Osteocyte (in vitro differentiated cells): ENCODE measurements at regions not wholly inside any gene's neighbourhood (a gene's known extent, or its start where the extent isn't known, plus 50 kb on each side); places are given as distances from the start of the nearest gene placed in this dataset.

ENCODE experiments used
- DNase-seq: peaks from one replicate; pipeline ENCODE4 v3.0.0; 2021; ENCODE audit warnings: mixed read lengths; ENCODE audit not compliant: unreplicated experiment; ENCODE audit errors: extremely low spot score
- H3K27ac Mint-ChIP-seq: one replicate; pipeline ENCODE4 v1.8.0; 2021; ENCODE audit warnings: mild to moderate bottlenecking, mixed read lengths; ENCODE audit not compliant: unreplicated experiment
- H3K27me3 Mint-ChIP-seq: one replicate; pipeline ENCODE4 v1.8.0; 2021; ENCODE audit warnings: mixed read lengths; ENCODE audit not compliant: unreplicated experiment
- H3K36me3 Mint-ChIP-seq: one replicate; pipeline ENCODE4 v1.8.0; 2021; ENCODE audit warnings: mixed read lengths; ENCODE audit not compliant: unreplicated experiment
- H3K4me1 Mint-ChIP-seq: one replicate; pipeline ENCODE4 v1.8.0; 2021; ENCODE audit warnings: mixed read lengths; ENCODE audit not compliant: unreplicated experiment
- H3K4me3 Mint-ChIP-seq: one replicate; pipeline ENCODE4 v1.8.0; 2021; ENCODE audit warnings: mild to moderate bottlenecking, moderate library complexity, mixed read lengths; ENCODE audit not compliant: unreplicated experiment
- H3K9me3 Mint-ChIP-seq: one replicate; pipeline ENCODE4 v1.8.0; 2021; ENCODE audit warnings: mixed read lengths; ENCODE audit not compliant: unreplicated experiment
- TF ChIP-seq, protein P1 (sequence below): fragments of 200-600 bp; sonication (generic); IDR thresholded peaks from 2 replicates; pipeline ENCODE4 v1.5.0; 2021; ENCODE audit warnings: antibody characterized with exemption, mild to moderate bottlenecking, moderate library complexity

DNA sequence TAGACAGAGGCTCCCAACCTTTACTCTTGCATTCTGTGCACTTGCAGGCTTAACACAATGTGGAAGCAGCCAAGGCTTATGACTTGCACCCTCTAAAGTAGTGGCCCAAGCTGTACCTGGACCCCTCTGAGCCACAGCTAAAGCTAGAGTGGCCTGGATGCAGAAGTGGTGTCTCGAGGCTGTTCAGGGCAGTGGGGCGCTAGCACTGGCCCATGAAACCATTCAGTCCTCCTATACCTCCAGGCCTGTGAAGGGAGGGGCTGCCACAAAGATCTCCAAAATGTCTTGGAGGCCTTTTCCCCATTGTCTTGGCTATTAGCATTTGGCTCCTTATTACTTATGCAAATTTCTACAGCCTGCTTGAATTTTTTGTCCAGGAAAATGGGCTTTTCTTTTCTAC is 207.7 kb downstream of the OSR1 start:
- Mint-ChIP-seq H3K9me3 (peaks cover 15% of the 10 kb centered on the region), H3K4me1 (no peaks in the 10 kb centered on the region), H3K4me3 (no peak overlapping the region), H3K27ac (no peak overlapping the region), H3K36me3 (peaks cover 4% of the 10 kb centered on the region), H3K27me3 (peaks cover 2% of the 10 kb centered on the region)
- TF ChIP-seq, protein P1, sequence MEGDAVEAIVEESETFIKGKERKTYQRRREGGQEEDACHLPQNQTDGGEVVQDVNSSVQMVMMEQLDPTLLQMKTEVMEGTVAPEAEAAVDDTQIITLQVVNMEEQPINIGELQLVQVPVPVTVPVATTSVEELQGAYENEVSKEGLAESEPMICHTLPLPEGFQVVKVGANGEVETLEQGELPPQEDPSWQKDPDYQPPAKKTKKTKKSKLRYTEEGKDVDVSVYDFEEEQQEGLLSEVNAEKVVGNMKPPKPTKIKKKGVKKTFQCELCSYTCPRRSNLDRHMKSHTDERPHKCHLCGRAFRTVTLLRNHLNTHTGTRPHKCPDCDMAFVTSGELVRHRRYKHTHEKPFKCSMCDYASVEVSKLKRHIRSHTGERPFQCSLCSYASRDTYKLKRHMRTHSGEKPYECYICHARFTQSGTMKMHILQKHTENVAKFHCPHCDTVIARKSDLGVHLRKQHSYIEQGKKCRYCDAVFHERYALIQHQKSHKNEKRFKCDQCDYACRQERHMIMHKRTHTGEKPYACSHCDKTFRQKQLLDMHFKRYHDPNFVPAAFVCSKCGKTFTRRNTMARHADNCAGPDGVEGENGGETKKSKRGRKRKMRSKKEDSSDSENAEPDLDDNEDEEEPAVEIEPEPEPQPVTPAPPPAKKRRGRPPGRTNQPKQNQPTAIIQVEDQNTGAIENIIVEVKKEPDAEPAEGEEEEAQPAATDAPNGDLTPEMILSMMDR: no peak
- DNase-seq: no peak

DNA sequence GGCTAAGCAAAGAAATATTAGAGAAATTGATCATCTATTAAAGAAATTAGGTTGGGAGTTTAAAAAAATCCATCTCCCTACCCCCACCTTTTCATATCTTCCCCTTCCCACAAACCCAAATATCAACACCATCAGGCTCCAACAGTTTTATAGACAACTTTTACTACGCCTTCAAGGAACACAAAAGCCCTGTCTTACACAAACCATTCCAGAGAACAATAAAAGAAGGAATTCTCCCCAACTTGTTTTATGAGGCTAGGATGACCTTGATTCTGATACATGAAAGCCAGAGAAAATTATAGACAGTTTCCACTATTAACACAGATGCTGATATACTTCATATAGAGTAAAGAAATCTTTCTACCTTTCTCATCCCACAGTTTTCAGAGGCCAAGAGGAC is 211.6 kb downstream of the OSR1 start:
- Mint-ChIP-seq H3K4me1 (peaks cover 12% of the 10 kb centered on the region), H3K27ac (no peak overlapping the region), H3K4me3 (no peak overlapping the region), H3K27me3 (peaks cover 13% of the 10 kb centered on the region), H3K9me3 (peaks cover 14% of the 10 kb centered on the region), H3K36me3 (peaks cover 4% of the 10 kb centered on the region)
- no peak for DNase-seq
- TF ChIP-seq, protein P1: no peak

DNA sequence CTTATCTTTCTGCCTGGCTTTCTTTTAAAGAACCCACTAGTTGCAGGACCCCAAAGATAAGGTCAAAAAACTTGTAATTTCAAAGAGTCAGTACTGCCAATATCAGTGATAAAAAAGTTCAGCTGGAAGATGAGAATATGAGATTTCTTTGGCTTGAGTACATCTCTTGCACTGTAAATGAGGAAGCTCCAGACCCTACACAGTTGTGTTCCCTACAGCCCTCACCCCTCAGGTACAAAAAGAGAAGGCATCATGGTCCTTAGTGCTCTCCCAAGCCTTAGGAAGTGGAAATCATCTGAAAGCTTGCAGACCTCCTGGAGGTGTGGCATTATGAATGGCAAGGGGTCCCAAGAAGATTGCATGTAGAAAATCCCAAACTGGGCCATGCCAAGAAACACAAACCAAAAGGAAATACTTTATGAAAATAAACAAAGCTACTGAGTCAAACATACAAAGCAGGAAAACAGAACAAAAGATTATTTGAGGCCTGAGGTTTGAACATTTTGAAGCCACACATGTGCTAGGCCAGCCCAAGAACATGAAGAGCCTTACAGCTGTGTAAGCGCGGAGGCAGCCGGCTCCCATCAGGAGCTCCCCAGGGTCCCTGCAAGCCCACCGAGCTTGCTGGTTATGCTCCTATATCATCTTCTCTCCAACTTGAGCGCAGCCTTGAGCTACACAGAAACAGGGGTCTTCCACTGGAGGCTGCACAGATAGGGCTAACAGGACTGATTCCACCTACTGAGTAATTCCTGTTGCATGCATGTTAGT is 217.0 kb downstream of the OSR1 start:
- Mint-ChIP-seq H3K4me3 (no peak overlapping the region), H3K4me1 (peaks cover 46% of the 10 kb centered on the region), H3K9me3 (no peaks in the 10 kb centered on the region), H3K27ac (peak overlapping the region; percentile 76), H3K36me3 (peaks cover 2% of the 10 kb centered on the region), H3K27me3 (peaks cover 13% of the 10 kb centered on the region)
- DNase-seq: no peak
- TF ChIP-seq, protein P1: no peak

DNA sequence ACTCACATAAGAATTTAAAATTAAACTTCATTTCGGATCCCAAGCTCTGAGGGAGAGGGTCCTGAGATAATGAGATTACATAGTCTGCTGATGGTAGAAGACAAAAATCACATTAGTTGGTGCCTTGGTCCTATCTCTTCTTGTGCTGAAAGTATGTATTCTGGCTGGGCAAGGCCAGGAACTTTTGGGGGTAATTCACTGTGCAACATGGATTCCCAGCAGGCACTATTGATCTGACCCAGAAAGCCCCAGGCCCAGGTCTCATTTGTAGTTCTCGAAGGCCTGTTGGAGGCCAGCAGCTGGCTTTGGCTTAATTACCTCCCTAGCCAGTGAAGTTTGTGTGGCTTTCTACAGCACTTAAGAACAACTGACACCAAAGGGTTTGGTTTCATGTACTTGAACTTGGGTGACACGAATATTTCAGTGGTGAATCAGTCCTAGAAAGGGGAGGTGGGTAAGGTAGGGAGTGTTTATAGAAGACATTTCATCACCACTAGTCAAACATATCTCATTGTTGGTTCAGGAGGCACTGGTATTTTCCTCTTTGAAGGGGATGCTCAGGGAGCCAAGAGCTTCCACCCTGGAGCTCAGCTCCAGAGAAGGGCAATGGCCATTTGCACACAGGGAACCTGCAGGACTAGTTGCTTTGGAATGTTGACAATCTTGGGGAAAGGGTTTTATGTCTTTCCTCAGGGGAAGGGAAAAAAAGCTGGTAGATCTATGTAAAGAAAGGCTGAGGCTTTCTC is 217.8 kb downstream of the OSR1 start:
- Mint-ChIP-seq H3K27me3 (peaks cover 14% of the 10 kb centered on the region), H3K9me3 (no peaks in the 10 kb centered on the region), H3K4me3 (peak overlapping the region; percentile 1), H3K4me1 (peaks cover 46% of the 10 kb centered on the region), H3K36me3 (peaks cover 2% of the 10 kb centered on the region), H3K27ac (peak overlapping the region; percentile 76)
- TF ChIP-seq, protein P1: no peak
- no peak for DNase-seq

DNA sequence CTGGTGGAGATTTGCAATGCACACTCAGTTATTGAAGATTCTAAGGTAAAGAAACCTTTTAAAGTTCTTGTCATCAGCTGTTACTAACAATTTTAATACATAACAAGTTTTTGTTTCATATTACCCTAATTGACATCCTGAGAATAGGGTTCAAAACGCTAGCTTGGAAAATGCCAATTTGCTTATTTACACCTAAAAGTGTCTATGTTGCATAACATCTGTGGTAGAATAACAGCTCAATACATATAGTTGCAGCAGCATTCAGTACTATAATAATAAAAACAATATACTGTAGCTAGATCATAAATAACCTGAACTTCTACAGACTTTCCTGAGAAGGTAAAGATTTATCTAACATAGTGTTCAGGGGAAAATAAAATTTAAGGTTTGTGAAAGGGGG is 219.0 kb downstream of the OSR1 start:
- peaks cover 4% of the 10 kb centered on the region for H3K9me3 Mint-ChIP-seq
- no peak overlapping the region for H3K27ac Mint-ChIP-seq
- H3K4me1 Mint-ChIP-seq: peaks cover 46% of the 10 kb centered on the region
- peaks cover 7% of the 10 kb centered on the region for H3K27me3 Mint-ChIP-seq
- H3K4me3 Mint-ChIP-seq: no peak overlapping the region
- TF ChIP-seq, protein P1: no peak
- no peak for DNase-seq
- H3K36me3 Mint-ChIP-seq: peaks cover 2% of the 10 kb centered on the region
